SK-MEL-5 (cell line): ENCODE measurements at regions not wholly inside any gene's neighbourhood (a gene's known extent, or its start where the extent isn't known, plus 50 kb on each side); places are given as distances from the start of the nearest gene placed in this dataset.
A peak's percentile ranks its signal among the peaks of the same experiment; 100 is the strongest.

Experiments used
- DNase-seq: peaks from one replicate; pipeline ENCODE4 v3.0.0-alpha.2; 2016; ENCODE audit warnings: low read depth, low spot score
- in situ Hi-C: cut with HindIII; loops from 2 replicates; pipeline ENCODE4 v1.10.0; 2016; ENCODE audit warnings: low sequenced_read_pairs, high pct_unique_total_duplicates, low pct_unique_long_range_greater_than_20kb

DNA sequence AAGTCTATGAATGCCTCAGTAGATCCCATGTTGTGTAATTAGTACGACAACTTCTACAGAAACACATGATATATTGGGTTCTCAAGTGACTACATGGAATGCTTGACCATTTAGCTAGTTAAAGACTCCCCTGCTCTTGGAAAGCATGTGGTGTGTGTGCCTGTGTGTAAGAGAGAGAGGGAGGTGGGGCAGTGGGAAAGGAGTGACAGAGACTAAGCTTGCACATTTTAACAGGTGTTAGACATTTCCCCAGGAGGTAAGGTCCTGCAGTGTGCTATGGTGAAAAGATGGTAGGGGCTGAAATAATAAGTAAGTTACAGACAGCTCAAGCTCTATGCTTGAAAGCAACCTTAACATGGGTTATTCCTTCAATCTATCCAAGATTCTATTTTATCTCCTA, 241.7 kb upstream of the GHITM start:
- no peak for DNase-seq

DNA sequence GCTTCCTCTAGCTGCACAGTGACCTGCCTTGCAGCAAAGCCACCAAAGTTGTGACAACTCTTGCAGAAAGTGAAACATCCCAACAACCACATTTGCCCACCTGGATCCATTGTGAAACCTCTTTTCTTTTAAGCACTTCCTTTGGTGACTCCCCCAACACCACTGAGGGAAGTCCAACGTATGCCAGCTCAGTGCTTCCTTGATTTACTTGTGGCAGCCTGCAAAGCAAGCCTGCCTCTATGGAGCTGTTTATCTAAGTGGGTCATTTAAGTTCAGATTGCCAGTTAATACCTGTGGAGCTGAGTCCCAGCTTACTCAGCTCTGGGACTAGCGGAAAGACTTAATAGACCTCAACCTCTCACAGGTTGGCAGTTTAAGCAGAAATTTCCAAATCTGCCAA, 230.8 kb upstream of the GHITM start:
- DNase-seq: no peak
- in situ Hi-C loops: no loop called here

More for the DNA sequence above, 241.7 kb upstream of the GHITM start:
- in situ Hi-C loops: no loop called here

DNA sequence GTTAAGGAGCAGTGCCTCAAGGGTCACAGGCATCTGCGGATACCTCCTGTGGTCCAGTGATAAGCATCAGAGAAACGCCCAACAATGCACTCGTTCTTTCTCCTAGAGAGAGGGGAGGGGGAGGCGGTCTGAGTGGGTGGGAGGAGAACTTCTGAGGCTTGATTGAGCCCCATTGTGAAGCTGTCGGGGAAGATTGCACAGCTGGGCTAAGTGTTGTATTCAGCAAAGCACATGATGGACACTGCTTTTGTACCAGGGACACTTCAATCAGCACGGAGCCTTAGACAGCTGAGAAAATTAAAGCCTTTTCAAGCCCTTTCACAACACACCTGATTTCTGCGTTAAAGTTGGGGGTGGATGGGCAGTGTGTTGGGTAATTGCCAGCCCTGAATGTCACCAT, 230.3 kb upstream of the GHITM start:
- in situ Hi-C loops: no loop called here
- DNase-seq: peak; percentile 8

DNA sequence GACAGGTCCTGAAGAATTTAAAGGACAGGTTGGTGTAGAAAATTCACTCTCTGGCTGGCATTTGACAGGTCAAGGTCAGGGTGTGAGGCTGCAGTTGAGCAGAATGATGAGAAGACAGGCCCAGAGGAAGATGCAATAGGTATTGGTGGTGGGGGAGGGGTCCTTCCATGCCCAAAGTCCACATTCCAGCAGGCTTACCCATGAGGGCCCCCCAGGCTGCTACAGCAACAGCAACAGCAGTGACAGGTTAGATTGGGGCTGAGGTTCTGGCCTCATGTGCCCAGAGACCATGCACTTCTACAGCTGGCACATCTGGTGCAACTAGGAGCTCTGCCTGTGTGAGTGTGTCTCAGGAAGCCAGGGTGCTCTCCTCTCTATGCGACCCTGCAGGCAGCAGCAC, 223.5 kb upstream of the GHITM start:
- DNase-seq: no peak
- in situ Hi-C loops: no loop called here

DNA sequence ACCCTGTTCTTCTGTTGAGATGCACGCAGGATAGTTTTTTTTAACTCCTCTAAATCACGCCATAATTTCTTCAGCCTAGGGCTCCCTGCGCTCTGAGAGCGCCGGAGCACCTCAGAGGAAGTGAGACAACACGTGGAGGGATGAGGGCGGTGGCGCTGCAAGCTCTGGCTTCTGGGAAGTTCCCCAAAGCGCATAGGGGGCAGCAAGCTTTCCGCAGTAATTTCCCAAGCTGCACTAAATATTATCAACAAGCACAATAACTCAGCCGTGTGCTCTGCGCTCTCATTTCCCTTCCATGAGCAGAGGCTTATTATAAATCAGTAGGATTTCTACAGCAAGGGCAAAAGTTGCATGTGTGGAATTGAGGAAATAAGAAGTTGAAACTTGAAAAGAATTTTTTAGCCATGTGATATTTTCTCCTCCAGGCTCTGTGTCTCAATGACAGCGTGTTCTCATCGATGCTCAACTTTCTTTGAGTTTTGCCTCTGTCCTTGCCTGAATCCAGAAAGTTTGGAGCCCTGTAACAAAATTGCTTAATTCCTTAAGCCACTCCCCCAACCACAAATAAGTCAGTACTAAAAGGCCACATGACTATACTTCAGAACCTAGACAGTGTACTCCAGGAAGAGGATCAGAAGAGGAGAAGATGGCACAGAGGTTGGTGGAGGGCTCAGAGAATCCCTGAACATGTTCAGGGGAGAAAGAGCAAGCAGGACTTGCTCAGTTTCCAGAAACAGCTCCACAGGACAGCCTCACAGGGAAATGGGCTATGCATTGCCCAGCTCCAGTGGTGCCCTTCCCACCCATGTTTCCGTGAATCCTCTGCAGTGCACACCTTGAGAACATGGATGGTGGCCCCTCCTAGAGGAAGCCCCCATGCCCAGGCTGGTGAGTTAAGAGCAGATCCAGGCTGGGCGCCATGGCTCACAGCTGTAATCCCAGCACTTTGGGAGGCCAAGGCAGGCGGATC, 221.5 kb upstream of the GHITM start:
- DNase-seq: peak; percentile 48
- in situ Hi-C loops: no loop called here

DNA sequence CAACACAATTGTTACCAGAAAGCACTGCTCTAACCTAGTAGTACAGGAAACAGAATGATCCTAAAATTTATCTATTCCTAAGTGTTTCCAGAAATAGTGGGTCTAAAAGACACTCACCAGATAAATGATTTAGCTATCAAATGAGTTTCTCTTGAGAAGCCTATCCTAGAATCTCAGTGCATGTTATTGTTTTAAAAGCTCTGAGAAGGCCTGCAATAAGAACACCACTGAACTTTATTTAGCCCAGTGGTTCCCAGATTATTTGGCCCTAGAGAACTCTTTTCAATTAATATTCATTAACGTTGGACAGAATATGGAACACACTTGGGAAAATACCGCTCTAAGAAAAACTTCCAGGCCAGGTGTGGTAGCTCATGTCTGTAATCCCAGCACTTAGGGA, 220.1 kb upstream of the GHITM start:
- in situ Hi-C loops: no loop called here
- no peak for DNase-seq

DNA sequence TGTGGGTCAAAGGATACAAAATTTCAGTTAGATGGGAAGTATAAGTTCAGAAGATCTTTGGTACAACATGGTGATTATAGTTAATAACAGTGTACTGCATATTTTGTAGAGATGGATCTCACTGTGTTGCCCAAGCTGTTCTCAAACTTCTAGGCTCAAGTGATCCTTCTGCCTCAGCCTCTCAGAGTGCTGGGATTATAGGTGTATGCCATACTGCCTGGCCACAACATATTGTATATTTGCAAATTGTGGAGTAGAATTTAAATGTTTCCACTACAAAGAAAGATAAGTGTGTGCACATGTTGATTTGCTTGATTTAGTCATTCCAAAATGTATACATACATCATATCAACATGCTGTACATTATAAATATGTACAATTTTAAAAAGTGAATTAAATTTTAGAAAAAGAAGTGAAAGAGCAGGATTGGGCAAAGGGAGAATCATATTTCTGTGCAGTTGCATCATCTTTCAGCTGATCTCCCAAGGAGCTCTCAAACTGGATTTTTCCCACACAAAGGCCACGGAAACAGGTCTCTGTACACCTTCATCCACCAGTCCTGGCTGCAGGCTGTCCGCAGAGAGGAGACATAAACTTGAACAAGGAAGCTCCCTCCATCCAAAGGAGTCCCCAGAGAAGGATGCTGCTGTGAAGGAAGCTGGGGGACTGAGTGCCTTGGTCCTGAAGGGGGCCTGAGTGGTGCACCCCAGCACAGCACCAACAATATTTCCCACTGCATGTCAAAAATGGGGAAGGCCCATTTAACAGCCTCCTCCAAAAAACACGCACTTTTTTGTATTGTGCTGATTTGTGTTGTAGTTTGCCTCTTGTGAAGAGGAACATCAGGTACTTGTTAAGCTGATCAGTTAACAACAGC, 217.1 kb upstream of the GHITM start:
- in situ Hi-C loops: no loop called here
- DNase-seq: no peak

DNA sequence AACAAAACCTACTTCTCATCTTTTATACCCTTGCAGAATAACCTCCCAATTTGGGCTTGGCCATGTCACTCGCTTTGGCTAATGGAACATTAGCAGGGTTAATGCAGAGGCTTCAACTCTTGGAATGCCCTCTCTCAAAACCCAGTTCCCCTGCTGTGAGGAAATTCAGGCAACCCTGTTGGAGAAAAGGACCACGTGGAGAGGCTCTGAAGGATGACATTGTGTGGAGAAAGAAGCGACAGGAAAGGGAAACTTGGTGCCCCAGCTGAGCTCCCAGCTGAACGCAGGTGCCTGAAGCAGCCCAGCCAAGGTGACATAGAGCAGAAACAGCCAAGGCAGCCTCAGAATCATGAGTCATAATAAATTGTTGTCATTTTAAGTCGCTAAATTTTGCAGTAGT, 214.2 kb upstream of the GHITM start:
- in situ Hi-C loops: no loop called here
- DNase-seq: no peak

DNA sequence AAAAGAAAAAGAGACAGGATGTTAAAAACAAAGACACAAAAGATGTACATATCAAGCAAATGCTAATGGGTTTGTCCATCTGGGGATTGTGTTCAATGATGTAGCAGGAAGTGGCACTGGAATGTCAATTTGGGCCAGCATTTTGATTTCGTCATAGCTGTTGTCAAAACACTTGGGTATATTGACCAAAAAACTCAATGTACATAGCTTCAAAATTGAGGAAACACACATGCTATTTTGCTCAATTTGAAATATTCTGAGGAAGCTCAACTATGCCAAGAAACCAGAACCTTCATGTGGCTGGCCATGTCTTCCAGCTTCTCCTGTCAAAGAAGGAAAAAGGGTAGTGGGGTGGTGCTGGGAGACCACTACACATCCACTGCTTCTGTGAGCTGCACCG, 212.7 kb upstream of the GHITM start:
- DNase-seq: no peak
- in situ Hi-C loops: no loop called here

DNA sequence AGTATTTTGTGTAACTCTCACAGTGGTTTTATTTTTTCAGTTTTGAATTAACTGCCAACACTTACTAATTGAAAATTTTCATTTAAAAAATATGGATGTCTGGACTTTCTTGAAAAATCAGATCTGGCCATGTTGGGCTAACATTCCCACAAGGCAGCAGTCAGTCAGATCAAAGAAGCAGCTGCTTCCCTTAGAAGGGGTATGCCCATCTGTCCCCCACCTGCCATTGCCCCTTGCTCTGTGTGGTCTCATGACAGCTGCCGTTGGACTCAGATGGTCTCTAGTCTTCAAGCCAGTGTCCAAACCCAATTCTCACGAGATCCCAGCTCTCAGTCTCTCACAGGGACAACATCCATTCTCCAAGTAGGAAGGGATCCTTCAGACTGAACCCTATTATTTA, 212.1 kb upstream of the GHITM start:
- DNase-seq: no peak
- in situ Hi-C loops: no loop called here

DNA sequence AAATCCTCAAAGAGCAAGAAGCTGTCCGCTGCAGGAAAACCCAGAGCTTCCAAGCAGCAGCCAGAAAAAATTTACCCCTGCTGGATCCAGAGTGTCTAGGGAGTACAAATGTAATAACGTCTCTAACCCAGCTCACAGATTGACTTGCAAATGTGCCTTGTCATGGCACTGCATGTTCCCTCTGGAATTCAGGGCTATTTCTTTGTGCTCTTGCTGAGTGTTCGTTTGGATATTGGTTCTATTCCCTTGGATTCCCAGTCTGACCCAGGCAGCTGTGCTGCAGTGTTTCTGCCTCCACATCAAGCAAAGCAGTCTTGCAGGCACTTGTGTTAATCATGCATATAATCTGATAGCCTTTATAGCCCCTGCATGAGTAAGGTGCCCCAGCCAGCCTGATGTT, 209.9 kb upstream of the GHITM start:
- in situ Hi-C loops: no loop called here
- DNase-seq: no peak

DNA sequence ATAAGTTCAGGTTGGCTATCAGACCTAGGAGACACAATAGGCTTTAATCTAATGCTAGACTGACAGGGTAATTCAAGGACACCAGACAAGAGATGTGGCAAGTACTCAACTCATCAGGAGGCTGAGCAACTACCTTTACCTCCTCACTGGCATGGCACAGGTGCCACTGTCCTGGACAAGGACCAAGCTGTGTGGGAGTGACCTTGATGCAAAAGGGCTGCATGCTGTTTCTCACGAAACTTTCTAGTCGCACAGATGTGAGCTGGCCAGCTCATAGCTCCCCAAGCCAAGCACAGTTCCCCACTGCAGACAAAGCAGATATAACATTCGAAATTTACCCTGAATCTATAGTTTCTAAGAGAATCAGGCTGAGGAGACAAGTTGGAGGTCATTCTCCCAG, 207.6 kb upstream of the GHITM start:
- in situ Hi-C loops: no loop called here
- DNase-seq: no peak

DNA sequence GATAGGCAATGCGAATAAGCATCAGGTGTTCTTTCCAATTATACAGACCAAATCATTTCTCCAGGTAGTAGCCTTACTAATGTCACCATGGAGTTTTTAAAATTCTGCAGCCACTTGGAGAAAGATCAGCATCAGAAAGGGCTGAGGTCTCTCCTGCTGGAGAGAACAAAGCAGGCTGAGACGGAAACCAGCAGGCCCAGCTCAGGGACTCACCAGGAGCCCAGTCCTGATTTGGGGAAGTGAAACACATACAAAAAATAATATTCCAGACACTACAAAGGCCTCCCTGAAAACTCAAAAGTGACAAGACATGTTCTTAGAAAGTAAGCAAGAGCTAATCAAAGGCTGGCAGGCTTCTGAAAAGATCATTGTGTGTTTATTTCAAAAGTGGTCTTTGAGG, 207.1 kb upstream of the GHITM start:
- in situ Hi-C loops: no loop called here
- no peak for DNase-seq

DNA sequence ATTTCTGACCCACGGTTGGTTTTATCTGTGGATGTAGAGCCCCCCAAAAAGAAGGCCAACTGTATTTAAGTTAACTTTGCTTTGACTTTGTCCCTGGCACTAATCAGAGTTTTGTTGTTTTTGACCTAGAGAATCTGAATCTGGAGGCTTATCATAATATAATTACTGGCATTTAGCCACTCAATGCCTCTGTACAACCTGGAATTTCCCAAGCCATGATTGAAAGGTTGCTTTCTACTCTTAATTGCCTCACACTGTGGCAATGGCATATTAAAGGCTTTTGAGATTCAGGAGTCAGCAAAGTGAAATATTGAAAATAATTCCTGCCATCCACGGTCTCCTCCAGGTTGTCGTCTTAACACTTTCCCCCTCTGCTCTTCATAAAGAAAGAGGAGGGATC, 205.2 kb upstream of the GHITM start:
- DNase-seq: no peak
- in situ Hi-C loops: no loop called here

DNA sequence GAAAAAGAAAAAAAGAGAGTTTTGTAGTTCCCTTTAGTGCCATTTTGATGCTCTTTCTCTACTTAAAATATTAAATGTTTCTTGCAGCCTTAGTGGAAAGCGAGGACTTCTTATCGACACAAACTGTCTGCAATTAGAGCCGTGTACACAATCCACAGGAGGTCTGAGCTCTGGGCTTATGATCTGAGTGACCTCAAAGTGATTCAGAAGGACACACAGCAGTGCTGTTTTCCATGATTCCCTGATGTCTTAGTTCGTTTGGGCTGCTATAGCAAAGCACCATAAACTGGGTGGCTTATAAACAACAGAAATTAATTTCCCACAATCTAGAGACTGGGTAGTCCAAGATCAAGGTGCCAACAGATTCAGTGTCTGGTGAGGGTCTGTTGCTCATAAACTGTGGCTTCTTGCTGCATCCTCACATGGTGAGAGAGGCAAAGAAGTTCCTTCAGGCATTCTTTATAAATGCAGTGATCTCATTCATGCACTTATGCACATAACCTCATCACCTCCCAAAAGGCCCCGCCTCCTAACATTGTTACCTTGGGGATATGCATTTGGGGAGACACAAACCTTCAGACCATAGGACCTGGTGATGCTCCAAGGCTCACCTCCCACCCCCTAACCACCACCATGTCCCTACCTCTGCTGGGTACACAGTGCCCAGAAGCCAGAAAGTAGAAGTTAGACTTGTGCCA, 204.5 kb upstream of the GHITM start:
- in situ Hi-C loops: no loop called here
- no peak for DNase-seq

DNA sequence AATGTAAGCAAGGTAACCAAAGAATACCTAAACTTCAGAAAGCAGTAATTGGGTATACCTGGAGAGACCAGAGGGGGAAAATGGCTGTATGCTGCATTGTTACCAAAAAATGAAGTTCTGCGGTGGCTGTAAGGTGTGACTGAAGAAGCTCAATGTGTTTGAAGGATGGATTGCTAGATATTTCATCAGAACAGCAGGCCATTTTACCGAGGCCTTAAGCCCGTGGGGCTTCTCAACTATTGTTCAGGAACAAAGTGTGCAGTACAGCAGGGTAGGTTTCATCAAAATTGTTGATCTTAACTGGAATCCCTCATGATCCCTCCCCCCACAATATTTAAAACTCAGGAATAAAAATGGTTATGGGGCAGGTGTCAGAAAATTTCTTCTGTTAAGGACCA, 204.0 kb upstream of the GHITM start:
- no peak for DNase-seq
- in situ Hi-C loops: no loop called here

DNA sequence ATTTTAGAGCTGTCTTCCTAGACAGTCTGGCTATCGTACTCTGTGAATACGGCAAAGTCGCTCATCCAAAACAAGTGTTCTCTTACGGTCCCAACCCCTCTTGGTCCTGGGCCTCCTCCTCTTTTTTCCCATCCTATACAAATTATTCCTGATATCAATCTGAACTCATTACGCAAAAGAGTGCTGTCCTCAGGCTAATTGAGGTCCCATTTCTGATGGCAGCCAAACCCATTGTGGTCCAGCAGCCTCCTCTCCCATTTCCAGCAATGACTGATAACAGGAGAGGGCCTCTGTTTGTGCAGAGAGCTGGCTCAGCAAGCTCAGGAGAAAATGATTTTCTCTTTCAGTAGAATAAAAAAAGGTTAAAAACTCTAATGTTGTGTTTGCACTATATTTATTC, 203.4 kb upstream of the GHITM start:
- in situ Hi-C loops: no loop called here
- no peak for DNase-seq

DNA sequence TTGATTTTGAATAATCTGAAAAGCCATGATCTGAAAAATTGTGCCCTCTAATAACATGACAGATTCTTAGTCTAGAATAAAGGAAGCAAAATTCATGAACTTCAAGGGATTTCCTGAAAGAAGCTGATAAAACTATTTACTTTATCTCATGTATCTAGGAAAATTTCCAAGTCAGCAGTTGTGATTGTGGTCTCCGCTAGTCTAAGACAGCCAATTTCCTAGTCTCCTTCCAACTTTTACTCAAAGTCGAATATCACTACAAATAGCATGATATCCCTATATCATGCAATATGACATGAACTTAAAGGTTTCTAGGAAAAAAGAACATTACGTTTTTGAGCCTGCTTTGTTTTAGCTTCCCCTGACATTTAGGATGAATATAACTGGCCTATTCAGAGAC, 202.1 kb upstream of the GHITM start:
- DNase-seq: no peak
- in situ Hi-C loops: no loop called here
